ENCODE measurements at regions not wholly inside any gene's neighbourhood (a gene's known extent, or its start where the extent isn't known, plus 50 kb on each side); places are given as distances from the start of the nearest gene placed in this dataset.

DNA sequence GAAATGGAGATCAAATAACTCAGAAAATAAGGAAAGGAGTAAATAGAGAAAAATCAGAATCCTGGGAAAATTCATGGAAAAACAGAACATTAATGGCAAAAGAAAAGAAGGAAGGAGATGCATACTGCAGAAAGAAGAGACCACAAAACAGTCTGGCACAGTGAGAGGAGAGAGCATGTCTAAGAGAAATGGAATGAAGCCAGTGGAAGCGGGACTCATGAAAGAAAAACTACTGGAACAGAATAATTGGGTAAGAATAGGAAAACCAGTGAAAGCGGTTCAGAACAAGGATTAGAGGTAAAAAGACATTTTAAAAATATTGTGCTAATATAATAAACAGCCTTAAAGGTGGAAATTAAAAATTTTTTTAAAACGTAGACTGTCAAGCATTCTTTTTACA is 93.6 kb upstream of the GREM2 start:
- Histone ChIP-seq H3K9ac (no peak overlapping the region), H2AFZ (ENCODE audit: low read depth) (no peak overlapping the region), H3K4me1 (ENCODE audit: low read depth, poor library complexity, severe bottlenecking) (no peaks in the 10 kb centered on the region), H3K27ac (no peak overlapping the region), H3K4me3 (IDR thresholded peaks at IDR 0.05; ENCODE audit: insufficient read depth, low read depth, low read length) (no peak overlapping the region), H3K4me2 (no peak overlapping the region), H3K27me3 (ENCODE audit: insufficient read depth, low read depth) (no peaks in the 10 kb centered on the region), H4K20me1 (ENCODE audit: insufficient read depth) (no peaks in the 10 kb centered on the region), H3K79me2 (ENCODE audit: insufficient read depth, low read depth) (no peaks in the 10 kb centered on the region), H3K36me3 (ENCODE audit: insufficient read depth) (no peaks in the 10 kb centered on the region)
- TF ChIP-seq, protein P1, sequence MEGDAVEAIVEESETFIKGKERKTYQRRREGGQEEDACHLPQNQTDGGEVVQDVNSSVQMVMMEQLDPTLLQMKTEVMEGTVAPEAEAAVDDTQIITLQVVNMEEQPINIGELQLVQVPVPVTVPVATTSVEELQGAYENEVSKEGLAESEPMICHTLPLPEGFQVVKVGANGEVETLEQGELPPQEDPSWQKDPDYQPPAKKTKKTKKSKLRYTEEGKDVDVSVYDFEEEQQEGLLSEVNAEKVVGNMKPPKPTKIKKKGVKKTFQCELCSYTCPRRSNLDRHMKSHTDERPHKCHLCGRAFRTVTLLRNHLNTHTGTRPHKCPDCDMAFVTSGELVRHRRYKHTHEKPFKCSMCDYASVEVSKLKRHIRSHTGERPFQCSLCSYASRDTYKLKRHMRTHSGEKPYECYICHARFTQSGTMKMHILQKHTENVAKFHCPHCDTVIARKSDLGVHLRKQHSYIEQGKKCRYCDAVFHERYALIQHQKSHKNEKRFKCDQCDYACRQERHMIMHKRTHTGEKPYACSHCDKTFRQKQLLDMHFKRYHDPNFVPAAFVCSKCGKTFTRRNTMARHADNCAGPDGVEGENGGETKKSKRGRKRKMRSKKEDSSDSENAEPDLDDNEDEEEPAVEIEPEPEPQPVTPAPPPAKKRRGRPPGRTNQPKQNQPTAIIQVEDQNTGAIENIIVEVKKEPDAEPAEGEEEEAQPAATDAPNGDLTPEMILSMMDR (conservative IDR thresholded peaks at IDR 0.05; ENCODE audit: low read depth, low read length): no peak

DNA sequence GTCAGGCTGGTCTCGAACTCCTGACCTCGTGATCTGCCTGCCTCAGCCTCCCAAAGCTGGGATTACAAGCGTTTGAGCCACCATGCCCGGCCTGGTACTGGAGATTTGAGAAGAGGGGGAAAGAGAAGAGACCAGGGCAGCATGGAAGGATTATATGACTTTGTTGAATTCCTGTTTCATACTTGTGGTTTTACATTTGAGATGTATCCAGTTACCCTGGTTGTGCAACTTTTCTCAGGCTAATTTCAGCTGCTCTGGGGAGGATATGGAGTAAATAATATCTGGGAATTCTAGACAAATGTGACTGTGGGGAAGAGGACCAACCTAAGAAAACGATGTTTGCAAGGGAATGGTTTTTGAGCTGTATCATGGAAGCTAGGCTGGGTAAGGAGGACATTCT is 89.5 kb upstream of the GREM2 start:
- H2AFZ ChIP-seq (ENCODE audit: low read depth): no peak overlapping the region
- TF ChIP-seq, protein P1 (conservative IDR thresholded peaks at IDR 0.05; ENCODE audit: low read depth, low read length): no peak
- H3K27me3 ChIP-seq (ENCODE audit: insufficient read depth, low read depth): no peaks in the 10 kb centered on the region
- H3K4me2 ChIP-seq: no peak overlapping the region
- no peaks in the 10 kb centered on the region for H3K4me1 ChIP-seq (ENCODE audit: low read depth, poor library complexity, severe bottlenecking)
- H3K36me3 ChIP-seq (ENCODE audit: insufficient read depth): no peaks in the 10 kb centered on the region
- no peak overlapping the region for H3K27ac ChIP-seq
- H4K20me1 ChIP-seq (ENCODE audit: insufficient read depth): no peaks in the 10 kb centered on the region
- no peak overlapping the region for H3K4me3 ChIP-seq (IDR thresholded peaks at IDR 0.05; ENCODE audit: insufficient read depth, low read depth, low read length)
- H3K79me2 ChIP-seq (ENCODE audit: insufficient read depth, low read depth): no peaks in the 10 kb centered on the region
- H3K9ac ChIP-seq: no peak overlapping the region

DNA sequence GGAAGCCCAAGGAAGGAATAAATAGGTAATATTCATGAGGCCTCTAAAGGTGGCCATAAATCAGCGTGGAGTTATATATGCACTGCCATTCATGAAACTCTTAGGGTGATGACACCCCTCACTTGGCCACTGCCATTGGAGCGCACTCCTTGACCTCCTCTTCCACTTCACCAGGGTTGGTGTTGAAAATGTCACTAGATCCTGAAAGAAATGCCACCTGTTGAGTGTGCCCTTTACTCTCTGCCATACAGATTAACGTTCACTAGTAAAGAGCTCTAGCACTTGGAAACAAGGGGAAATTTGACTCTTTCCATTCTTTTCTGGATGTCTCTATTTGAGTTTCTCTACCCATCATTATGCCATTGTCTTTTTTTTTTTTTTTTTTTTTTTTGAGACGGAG is 83.5 kb upstream of the GREM2 start:
- Histone ChIP-seq H3K27ac (no peak overlapping the region), H2AFZ (ENCODE audit: low read depth) (no peak overlapping the region), H3K4me1 (ENCODE audit: low read depth, poor library complexity, severe bottlenecking) (no peaks in the 10 kb centered on the region), H3K9ac (no peak overlapping the region), H3K79me2 (ENCODE audit: insufficient read depth, low read depth) (no peaks in the 10 kb centered on the region), H3K27me3 (ENCODE audit: insufficient read depth, low read depth) (no peaks in the 10 kb centered on the region), H3K36me3 (ENCODE audit: insufficient read depth) (no peaks in the 10 kb centered on the region), H3K4me3 (IDR thresholded peaks at IDR 0.05; ENCODE audit: insufficient read depth, low read depth, low read length) (no peak overlapping the region), H3K4me2 (no peak overlapping the region), H4K20me1 (ENCODE audit: insufficient read depth) (no peaks in the 10 kb centered on the region)
- TF ChIP-seq, protein P1 (conservative IDR thresholded peaks at IDR 0.05; ENCODE audit: low read depth, low read length): no peak

DNA sequence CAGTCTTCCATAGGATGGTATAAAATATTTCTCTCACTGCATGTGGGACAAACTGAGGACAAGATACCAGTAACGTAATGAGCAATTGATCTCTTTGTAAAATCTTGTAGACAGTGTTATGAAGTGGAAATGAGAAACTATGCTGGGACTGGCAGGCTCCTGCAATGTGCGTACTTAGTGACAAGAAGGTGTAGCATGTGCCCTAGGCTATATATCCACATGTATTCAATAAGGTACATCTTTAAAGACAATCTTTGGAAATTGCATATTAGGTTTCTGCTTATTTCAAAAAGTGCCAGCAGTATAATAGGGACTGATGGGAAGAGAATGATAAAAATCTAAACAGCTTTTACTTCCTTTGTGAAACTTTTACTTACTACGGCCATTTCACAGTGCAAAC is 81.9 kb upstream of the GREM2 start:
- Histone ChIP-seq H3K79me2 (ENCODE audit: insufficient read depth, low read depth) (no peaks in the 10 kb centered on the region), H3K4me3 (IDR thresholded peaks at IDR 0.05; ENCODE audit: insufficient read depth, low read depth, low read length) (no peak overlapping the region), H2AFZ (ENCODE audit: low read depth) (no peak overlapping the region), H3K27ac (no peak overlapping the region), H3K4me1 (ENCODE audit: low read depth, poor library complexity, severe bottlenecking) (no peaks in the 10 kb centered on the region), H3K9ac (no peak overlapping the region), H3K36me3 (ENCODE audit: insufficient read depth) (no peaks in the 10 kb centered on the region), H4K20me1 (ENCODE audit: insufficient read depth) (no peaks in the 10 kb centered on the region), H3K4me2 (no peak overlapping the region), H3K27me3 (ENCODE audit: insufficient read depth, low read depth) (no peaks in the 10 kb centered on the region)
- TF ChIP-seq, protein P1 (conservative IDR thresholded peaks at IDR 0.05; ENCODE audit: low read depth, low read length): no peak

DNA sequence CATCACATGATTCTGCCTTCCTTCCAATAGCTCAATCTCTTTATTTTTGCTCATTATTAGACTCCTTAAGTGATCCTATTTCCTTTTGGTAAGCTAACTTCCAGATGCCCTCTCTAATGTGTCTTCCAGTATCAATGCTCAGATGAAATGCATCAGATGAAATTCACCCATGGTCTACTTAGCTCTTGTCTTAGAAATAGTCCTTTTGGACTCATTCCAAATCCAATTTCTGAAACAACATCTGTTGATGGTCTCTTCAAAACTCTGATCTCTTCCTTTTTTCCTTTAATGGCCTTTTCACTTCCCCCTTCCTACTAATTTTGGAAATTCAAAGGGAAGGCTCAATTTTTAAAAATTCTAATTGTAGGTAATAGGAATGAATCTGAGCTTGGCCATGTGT is 81.1 kb upstream of the GREM2 start:
- no peaks in the 10 kb centered on the region for H3K79me2 ChIP-seq (ENCODE audit: insufficient read depth, low read depth)
- H4K20me1 ChIP-seq (ENCODE audit: insufficient read depth): no peaks in the 10 kb centered on the region
- H2AFZ ChIP-seq (ENCODE audit: low read depth): no peak overlapping the region
- no peaks in the 10 kb centered on the region for H3K27me3 ChIP-seq (ENCODE audit: insufficient read depth, low read depth)
- no peak overlapping the region for H3K4me2 ChIP-seq
- no peaks in the 10 kb centered on the region for H3K4me1 ChIP-seq (ENCODE audit: low read depth, poor library complexity, severe bottlenecking)
- H3K9ac ChIP-seq: no peak overlapping the region
- no peak overlapping the region for H3K4me3 ChIP-seq (IDR thresholded peaks at IDR 0.05; ENCODE audit: insufficient read depth, low read depth, low read length)
- no peaks in the 10 kb centered on the region for H3K36me3 ChIP-seq (ENCODE audit: insufficient read depth)
- no peak overlapping the region for H3K27ac ChIP-seq
- TF ChIP-seq, protein P1 (conservative IDR thresholded peaks at IDR 0.05; ENCODE audit: low read depth, low read length): no peak
